ENCODE measurements at regions not wholly inside any gene's neighbourhood (a gene's known extent, or its start where the extent isn't known, plus 50 kb on each side); places are given as distances from the start of the nearest gene placed in this dataset.

DNA sequence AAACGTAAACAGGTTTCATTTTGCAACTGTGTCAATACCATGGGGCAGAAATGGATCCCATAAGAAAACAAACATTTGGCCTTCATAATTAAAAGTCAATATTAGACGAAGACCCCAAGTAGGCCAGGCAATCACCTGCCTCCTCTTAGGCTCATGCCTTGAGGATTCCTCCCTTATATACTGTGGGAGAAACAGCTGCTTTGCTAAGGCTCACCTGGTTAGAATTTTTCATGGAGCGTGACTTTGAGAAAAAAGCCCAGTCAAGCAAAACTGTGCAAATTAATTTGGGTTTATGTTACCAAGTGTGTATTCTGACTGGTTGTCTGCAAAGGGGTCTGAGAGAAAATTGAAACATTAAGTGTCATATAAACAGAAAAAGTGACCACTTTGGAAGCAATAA lies 605.3 kb upstream of the USP24 start (continued):
- TF ChIP-seq, protein P1, sequence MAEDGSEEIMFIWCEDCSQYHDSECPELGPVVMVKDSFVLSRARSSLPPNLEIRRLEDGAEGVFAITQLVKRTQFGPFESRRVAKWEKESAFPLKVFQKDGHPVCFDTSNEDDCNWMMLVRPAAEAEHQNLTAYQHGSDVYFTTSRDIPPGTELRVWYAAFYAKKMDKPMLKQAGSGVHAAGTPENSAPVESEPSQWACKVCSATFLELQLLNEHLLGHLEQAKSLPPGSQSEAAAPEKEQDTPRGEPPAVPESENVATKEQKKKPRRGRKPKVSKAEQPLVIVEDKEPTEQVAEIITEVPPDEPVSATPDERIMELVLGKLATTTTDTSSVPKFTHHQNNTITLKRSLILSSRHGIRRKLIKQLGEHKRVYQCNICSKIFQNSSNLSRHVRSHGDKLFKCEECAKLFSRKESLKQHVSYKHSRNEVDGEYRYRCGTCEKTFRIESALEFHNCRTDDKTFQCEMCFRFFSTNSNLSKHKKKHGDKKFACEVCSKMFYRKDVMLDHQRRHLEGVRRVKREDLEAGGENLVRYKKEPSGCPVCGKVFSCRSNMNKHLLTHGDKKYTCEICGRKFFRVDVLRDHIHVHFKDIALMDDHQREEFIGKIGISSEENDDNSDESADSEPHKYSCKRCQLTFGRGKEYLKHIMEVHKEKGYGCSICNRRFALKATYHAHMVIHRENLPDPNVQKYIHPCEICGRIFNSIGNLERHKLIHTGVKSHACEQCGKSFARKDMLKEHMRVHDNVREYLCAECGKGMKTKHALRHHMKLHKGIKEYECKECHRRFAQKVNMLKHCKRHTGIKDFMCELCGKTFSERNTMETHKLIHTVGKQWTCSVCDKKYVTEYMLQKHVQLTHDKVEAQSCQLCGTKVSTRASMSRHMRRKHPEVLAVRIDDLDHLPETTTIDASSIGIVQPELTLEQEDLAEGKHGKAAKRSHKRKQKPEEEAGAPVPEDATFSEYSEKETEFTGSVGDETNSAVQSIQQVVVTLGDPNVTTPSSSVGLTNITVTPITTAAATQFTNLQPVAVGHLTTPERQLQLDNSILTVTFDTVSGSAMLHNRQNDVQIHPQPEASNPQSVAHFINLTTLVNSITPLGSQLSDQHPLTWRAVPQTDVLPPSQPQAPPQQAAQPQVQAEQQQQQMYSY (CRISPR knock-in tag; IDR thresholded peaks at IDR 0.05), result no peak
- TF ChIP-seq NR1H2 (CRISPR knock-in tag; IDR thresholded peaks at IDR 0.05) (no peak), MAX (CRISPR knock-in tag; IDR thresholded peaks at IDR 0.05) (no peak)

DNA sequence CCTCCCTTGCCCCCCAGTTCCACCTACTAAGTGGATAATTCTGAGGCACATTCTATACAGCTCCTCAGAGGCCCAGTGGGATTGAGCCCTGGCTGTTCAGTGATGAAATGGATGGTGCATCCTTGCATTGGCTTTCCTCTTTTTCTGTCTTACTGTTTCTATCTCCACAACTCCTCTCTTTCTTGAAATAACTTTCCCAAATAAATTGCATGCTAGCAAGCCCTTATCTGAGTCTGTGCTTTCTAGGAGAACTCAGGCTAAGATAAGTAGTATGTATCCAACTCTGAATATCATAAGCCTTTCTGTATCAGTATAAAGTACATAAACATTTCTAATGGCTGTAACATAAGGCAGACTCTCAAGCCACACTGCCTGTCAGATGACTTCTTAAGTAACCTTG lies 603.8 kb upstream of the USP24 start:
- H3K4me3 Mint-ChIP-seq, result no peak overlapping the region
- no peaks in the 10 kb centered on the region; the same call in 1 of the 2 replicates for H3K4me1 Mint-ChIP-seq
- TF ChIP-seq, protein P2, sequence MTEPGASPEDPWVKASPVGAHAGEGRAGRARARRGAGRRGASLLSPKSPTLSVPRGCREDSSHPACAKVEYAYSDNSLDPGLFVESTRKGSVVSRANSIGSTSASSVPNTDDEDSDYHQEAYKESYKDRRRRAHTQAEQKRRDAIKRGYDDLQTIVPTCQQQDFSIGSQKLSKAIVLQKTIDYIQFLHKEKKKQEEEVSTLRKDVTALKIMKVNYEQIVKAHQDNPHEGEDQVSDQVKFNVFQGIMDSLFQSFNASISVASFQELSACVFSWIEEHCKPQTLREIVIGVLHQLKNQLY (CRISPR knock-in tag; IDR thresholded peaks at IDR 0.05), result no peak
- no peak for TF ChIP-seq ZNF121 (CRISPR knock-in tag; IDR thresholded peaks at IDR 0.05)
- no peak for TF ChIP-seq IRF1 (CRISPR knock-in tag; IDR thresholded peaks at IDR 0.05)
- no peak for TF ChIP-seq ELF4 (CRISPR knock-in tag; IDR thresholded peaks at IDR 0.05; ENCODE audit: low read depth)
- TF ChIP-seq PREB (CRISPR knock-in tag; IDR thresholded peaks at IDR 0.05; ENCODE audit: borderline replicate concordance), result no peak
- no peak for TF ChIP-seq CREB1 (CRISPR knock-in tag; IDR thresholded peaks at IDR 0.05)
- no peak for TF ChIP-seq ATF2 (CRISPR knock-in tag; IDR thresholded peaks at IDR 0.05; ENCODE audit: borderline replicate concordance, low read depth)
- no peak for TF ChIP-seq ZNF281 (CRISPR knock-in tag; IDR thresholded peaks at IDR 0.05)
- no peak for TF ChIP-seq RORB (CRISPR knock-in tag; IDR thresholded peaks at IDR 0.05)
- TF ChIP-seq TCF7 (CRISPR knock-in tag; IDR thresholded peaks at IDR 0.05; ENCODE audit: low read depth), result no peak
- TF ChIP-seq SP1 (CRISPR knock-in tag; conservative IDR thresholded peaks at IDR 0.05), result no peak
- TF ChIP-seq NFE2L1 (CRISPR knock-in tag; IDR thresholded peaks at IDR 0.05), result no peak
- H3K27me3 Mint-ChIP-seq (ENCODE audit: low read depth), result no peaks in the 10 kb centered on the region
- no peak overlapping the region for H3K27ac Mint-ChIP-seq
- H3K9me3 Mint-ChIP-seq, result no peaks in the 10 kb centered on the region
- DNase-seq (ENCODE audit: low spot score) (no peak), ATAC-seq (no peak)
- no peaks in the 10 kb centered on the region for H3K36me3 Mint-ChIP-seq
- CTCF ChIA-PET, result no interaction called here
- POLR2A ChIA-PET, result no interaction called here
